GM13976 (cell line): ENCODE measurements at regions not wholly inside any gene's neighbourhood (a gene's known extent, or its start where the extent isn't known, plus 50 kb on each side); places are given as distances from the start of the nearest gene placed in this dataset.

Source experiments
- DNase-seq: peaks from one replicate; pipeline ENCODE4 v3.0.0; 2012; ENCODE audit warnings: low spot score
- in situ Hi-C: fragments of 300-500 bp; cut with MboI; formaldehyde crosslinking; loops from one replicate; pipeline ENCODE4 v1.12.0; 2022; ENCODE audit warnings: low sequenced_read_pairs, mixed read lengths, inconsistent platforms; ENCODE audit not compliant: unreplicated experiment
- TF ChIP-seq, protein P1 (sequence below): IDR thresholded peaks from 2 replicates; pipeline ENCODE4 v1.5.1; 2012; ENCODE audit warnings: borderline replicate concordance, mild to moderate bottlenecking; ENCODE audit not compliant: insufficient read depth; ENCODE audit errors: extremely low read depth, missing control alignments, control extremely low read depth

DNA sequence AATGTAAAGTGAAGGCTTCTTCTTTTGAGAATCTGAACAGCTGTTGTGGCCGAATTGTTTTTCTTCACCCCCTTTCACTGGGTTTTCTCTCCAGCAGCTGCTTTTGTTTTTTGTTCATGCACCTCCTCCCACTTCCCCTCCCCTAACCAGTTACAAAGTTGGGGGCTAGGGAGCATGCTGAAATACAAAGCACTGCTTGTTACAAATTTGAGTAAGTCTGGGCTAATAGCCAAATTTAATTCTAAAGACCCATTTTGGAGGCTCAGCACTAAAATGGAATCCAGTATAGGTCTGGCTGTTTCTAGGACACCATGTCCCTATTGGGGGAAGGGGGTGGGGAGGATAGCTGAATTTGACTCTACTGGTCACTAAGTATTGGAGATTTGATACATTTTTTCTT, 89.2 kb upstream of the GPM6B start:
- in situ Hi-C loops: no loop called here
- TF ChIP-seq, protein P1, sequence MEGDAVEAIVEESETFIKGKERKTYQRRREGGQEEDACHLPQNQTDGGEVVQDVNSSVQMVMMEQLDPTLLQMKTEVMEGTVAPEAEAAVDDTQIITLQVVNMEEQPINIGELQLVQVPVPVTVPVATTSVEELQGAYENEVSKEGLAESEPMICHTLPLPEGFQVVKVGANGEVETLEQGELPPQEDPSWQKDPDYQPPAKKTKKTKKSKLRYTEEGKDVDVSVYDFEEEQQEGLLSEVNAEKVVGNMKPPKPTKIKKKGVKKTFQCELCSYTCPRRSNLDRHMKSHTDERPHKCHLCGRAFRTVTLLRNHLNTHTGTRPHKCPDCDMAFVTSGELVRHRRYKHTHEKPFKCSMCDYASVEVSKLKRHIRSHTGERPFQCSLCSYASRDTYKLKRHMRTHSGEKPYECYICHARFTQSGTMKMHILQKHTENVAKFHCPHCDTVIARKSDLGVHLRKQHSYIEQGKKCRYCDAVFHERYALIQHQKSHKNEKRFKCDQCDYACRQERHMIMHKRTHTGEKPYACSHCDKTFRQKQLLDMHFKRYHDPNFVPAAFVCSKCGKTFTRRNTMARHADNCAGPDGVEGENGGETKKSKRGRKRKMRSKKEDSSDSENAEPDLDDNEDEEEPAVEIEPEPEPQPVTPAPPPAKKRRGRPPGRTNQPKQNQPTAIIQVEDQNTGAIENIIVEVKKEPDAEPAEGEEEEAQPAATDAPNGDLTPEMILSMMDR: no peak
- no peak for DNase-seq

DNA sequence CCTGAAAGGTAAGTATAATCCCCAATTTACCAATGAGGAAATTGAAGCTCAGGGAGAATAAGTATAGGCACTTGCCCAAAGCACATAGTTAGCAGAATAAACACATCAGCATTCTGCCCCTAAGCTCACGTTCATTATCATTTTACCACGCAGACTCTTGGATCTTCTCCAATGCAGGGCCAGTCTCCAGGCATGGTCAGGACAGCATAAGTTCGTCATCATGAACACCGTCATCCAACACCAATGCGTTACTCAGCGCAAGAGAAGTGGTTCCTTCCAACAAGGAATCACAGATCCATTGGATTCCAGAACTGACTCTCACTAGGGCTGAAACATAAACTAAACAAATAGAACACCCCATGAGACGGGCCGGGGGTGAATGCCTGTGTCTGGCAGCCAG, 86.5 kb upstream of the GPM6B start:
- in situ Hi-C loops: no loop called here
- TF ChIP-seq, protein P1: no peak
- no peak for DNase-seq

DNA sequence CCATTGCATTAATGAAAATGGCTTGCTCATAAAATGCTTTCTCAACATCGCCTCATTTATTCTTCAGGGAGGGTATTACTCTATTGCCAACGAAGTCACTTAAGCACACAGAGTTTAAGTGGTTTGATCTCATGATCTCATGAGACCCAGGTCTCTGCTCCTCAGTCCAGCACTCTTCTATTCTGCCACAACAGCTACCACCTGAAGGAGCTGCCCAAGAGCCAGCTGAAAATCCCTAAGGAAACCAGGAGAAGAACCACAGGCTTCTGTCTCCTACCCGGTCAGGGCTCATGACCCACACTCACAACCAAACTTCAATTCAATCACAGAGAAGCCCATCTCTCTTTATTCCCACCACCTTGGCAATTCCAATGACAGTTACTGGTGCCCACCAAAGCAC, 85.5 kb upstream of the GPM6B start:
- in situ Hi-C loops: no loop called here
- DNase-seq: no peak
- TF ChIP-seq, protein P1: no peak

DNA sequence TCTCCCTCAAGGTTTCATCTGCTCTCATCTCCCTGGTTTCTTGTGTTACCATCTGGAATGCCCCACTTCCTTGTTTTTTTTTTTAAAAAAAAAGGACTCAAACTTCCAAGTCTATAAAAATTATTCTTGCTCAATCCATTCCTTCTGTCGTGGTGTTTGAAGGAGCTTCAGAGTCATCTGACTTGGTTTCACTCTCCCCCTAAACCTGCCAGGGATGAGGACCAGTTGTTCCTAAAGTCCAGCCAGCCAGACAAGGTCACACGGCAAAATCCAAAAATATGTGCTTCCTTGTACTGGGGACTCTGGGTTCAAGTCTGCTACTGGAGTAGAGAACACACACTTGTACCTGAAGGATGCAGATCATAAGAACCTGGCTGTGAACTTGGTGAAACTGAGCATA, 84.5 kb upstream of the GPM6B start:
- no peak for DNase-seq
- in situ Hi-C loops: no loop called here
- TF ChIP-seq, protein P1: no peak

DNA sequence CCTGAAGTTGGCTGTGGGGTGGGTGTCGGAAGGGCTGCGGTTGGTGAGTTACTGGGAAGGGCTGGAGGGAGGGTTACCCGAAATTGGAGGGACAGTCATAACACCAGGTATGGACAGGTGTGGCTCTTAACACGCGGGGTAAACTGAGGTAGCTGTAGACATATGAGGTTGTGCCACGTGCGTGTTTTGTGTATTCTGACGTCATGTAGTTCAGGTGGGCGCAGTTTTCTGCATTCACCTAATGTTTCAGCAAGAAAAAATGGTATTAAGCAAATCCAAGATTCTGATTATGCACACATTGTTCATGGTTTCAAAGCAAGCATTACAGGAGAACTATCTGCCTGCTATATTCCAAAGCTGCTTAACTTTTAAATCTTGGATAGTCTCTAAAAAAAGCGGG, 83.5 kb upstream of the GPM6B start:
- TF ChIP-seq, protein P1: no peak
- no peak for DNase-seq
- in situ Hi-C loops: no loop called here

DNA sequence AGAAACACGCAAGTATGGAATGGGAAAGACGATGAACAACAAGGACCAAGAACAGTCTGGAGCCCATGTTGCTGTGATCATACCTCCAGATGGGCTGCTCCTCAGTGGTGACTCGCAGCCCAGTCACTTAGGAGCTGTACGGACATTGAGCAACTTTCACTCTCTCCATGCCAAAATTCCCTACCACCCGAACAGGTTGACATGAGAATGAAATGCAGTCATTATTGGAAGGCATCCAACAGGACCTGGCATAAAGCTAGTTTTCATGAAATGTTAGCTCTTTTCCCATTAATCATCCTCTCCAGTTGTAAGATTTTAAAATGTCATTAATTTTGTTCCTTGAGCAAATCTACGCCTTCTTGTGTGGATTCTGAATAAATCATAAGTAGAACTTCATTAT, 82.7 kb upstream of the GPM6B start:
- DNase-seq: no peak
- TF ChIP-seq, protein P1: no peak
- in situ Hi-C loops: loop anchor here (10.0 to 25.0 kb wide), 2 partner anchors 135 to 387 kb away; no protein-coding TSS in a partner anchor

DNA sequence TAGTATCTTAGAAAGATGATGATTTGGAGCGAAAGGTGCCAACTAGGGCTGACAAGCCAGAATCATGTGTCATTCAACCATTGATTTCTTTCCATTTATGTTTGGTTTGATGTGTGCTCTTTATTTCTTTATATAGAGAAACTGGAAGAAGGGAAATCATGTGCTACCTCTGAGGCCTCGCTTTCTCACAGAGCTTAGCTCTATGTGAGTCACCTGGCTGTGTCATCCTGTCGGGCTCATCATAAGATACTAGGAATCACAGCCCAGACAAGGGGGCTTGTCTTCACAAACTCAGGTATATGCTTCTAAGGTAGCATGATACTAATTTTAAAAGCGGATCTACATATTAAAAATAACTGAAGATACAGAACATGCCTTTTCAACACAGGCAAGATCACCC, 81.7 kb upstream of the GPM6B start:
- in situ Hi-C loops: loop anchor here (10.0 to 25.0 kb wide), 2 partner anchors 136 to 386 kb away; no protein-coding TSS in a partner anchor
- DNase-seq: no peak
- TF ChIP-seq, protein P1: no peak
